Psoas muscle (tissue), 7 donors: ENCODE measurements at regions not wholly inside any gene's neighbourhood (a gene's known extent, or its start where the extent isn't known, plus 50 kb on each side); places are given as distances from the start of the nearest gene placed in this dataset.

Experiments
- ATAC-seq, 4 donors: fragments of 200-7000 bp; cut with Tn5 transposase; one replicate each; pipeline ENCODE4 v1.9.1; 2020; ENCODE audit warnings: moderate library complexity in 3 of 4, mild to moderate bottlenecking in 2 of 4
- DNase-seq, 2 donors: peaks; one replicate each; pipeline ENCODE4 v3.0.0-alpha.2; 2020
- H3K27ac ChIP-seq: fragments of 200-600 bp; one replicate; pipeline ENCODE4 v1.8.0; 2022
- H3K27me3 ChIP-seq, 3 donors: fragments of 200-600 bp in 1 of 3; one replicate each; pipeline versions ENCODE4 v1.6.1 to v1.8.0; 2013 to 2022; ENCODE audit warnings: low read length in 2 of 3, mild to moderate bottlenecking in 2 of 3, moderate library complexity in 1 of 3; ENCODE audit not compliant: insufficient read depth in 3 of 3
- H3K36me3 ChIP-seq, 2 donors: fragments of 200-600 bp in 1 of 2; one replicate each; pipeline versions ENCODE4 v1.6.1 to v1.8.0; 2013 to 2022; ENCODE audit warnings: low read depth in 1 of 2, mild to moderate bottlenecking in 1 of 2, moderate library complexity in 1 of 2; ENCODE audit not compliant: insufficient read depth in 1 of 2
- H3K4me1 ChIP-seq: fragments of 200-600 bp; one replicate; pipeline ENCODE4 v1.8.0; 2022
- H3K4me3 ChIP-seq: fragments of 200-600 bp; one replicate; pipeline ENCODE4 v1.8.0; 2022; ENCODE audit warnings: mild to moderate bottlenecking
- H3K9me3 ChIP-seq: fragments of 200-600 bp; one replicate; pipeline ENCODE4 v1.8.0; 2022
- CTCF ChIP-seq: fragments of 200-600 bp; IDR thresholded peaks from one replicate; pipeline ENCODE4 v1.8.0; 2022; ENCODE audit warnings: antibody characterized with exemption
- WGBS, 3 donors: extraction: QIAGEN DNeasy Blood & Tissue Kit; methylation state at CpG; one replicate each; pipeline versions ENCODE4 v1.1.6 to v1.1.7; 2013; 5-methylcytosine and 5-hydroxymethylcytosine counted together
- intact Hi-C, 2 donors: fragments of 100-400 bp; cut with DNase I; formaldehyde crosslinking; loops; one replicate each; pipeline versions ENCODE4 v1.11.0 to v1.14.2; 2022
- donor health status: healthy with polysubstance abuse.
- donor health status: DM: no; HTN: no; CAD: no; lungs with moderate emphysema.
- donor health status: Bipolar disorder and iron deficiency.
- donor health status: healthy.
- donor health status: DM: yes; HTN: yes; CAD: no.
- donor health status: DM: no; HTN: no; CAD: no.
- donor health status: DM: yes; HTN: yes; CAD: no.

GRCh38 chr5:44233691-44234090, 155.5 kb downstream of the FGF10 start:
- no peak overlapping the region for H3K4me3 ChIP-seq
- DNase-seq (no peak), ATAC-seq (no peak)
- no peaks in the 10 kb centered on the region for H3K36me3 ChIP-seq
- intact Hi-C loops = no loop called here
- H3K9me3 ChIP-seq = no peaks in the 10 kb centered on the region
- H3K4me1 ChIP-seq = no peaks in the 10 kb centered on the region
- no peak overlapping the region for H3K27ac ChIP-seq
- no peak for TF ChIP-seq CTCF
- H3K27me3 ChIP-seq = no peaks in the 10 kb centered on the region
- 70 to 74% (median 73%) methylated on average over 2 of the region's 2 CpGs for WGBS, 3 donors

GRCh38 chr5:44225231-44226160, 163.7 kb downstream of the FGF10 start:
- Histone ChIP-seq H3K36me3 (no peaks in the 10 kb centered on the region), H3K27me3 (no peaks in the 10 kb centered on the region), H3K27ac (no peak overlapping the region), H3K9me3 (no peaks in the 10 kb centered on the region), H3K4me1 (no peaks in the 10 kb centered on the region), H3K4me3 (no peak overlapping the region)
- 69 to 75% (median 72%) methylated on average over 8 of the region's 8 CpGs for WGBS, 3 donors
- intact Hi-C loops = no loop called here
- ATAC-seq = no peak
- TF ChIP-seq CTCF = no peak
- no peak for DNase-seq

GRCh38 chr5:44199408-44199807, 189.8 kb downstream of the FGF10 start:
- Histone ChIP-seq H3K4me1 (no peaks in the 10 kb centered on the region), H3K27ac (no peak overlapping the region), H3K9me3 (peaks cover under 1% of the 10 kb centered on the region), H3K4me3 (no peak overlapping the region), H3K27me3 (no peaks in the 10 kb centered on the region), H3K36me3 (no peaks in the 10 kb centered on the region)
- intact Hi-C loops = no loop called here
- TF ChIP-seq CTCF = no peak
- WGBS, 3 donors = 94 to 97% (median 96%) methylated on average over 1 of the region's 1 CpG
- no peak for ATAC-seq
- no peak for DNase-seq

GRCh38 chr5:44189255-44189654, 200.0 kb downstream of the FGF10 start:
- Histone ChIP-seq H3K9me3 (peaks cover 4% of the 10 kb centered on the region), H3K4me3 (no peak overlapping the region), H3K36me3 (no peaks in the 10 kb centered on the region), H3K4me1 (no peaks in the 10 kb centered on the region), H3K27me3 (no peaks in the 10 kb centered on the region), H3K27ac (no peak overlapping the region)
- WGBS, 3 donors = 92 to 98% (median 96%) methylated on average over 2 of the region's 2 CpGs
- no peak for TF ChIP-seq CTCF
- intact Hi-C loops = no loop called here
- ATAC-seq (no peak), DNase-seq (no peak)
